ENCODE measurements at regions not wholly inside any gene's neighbourhood (a gene's known extent, or its start where the extent isn't known, plus 50 kb on each side); places are given as distances from the start of the nearest gene placed in this dataset.

- no peak for TF ChIP-seq CTCF (IDR thresholded peaks at IDR 0.05; ENCODE audit: insufficient read depth, low read length)
- no peak for TF ChIP-seq POLR2AphosphoS5 (IDR thresholded peaks at IDR 0.05; ENCODE audit: low read depth)
- TF ChIP-seq GABPA (IDR thresholded peaks at IDR 0.05; ENCODE audit: low read depth): no peak
- no peak for TF ChIP-seq REST (IDR thresholded peaks at IDR 0.05; ENCODE audit: insufficient replicate concordance, low read depth)
- no peak for TF ChIP-seq SPI1 (IDR thresholded peaks at IDR 0.05; ENCODE audit: borderline replicate concordance, low read depth)
Measured at GRCh38 chr12:38163442-38163801, 153.2 kb upstream of the ALG10B start.

All from HL-60 (cell line).